SJCRH30 (cell line): ENCODE measurements at regions not wholly inside any gene's neighbourhood (a gene's known extent, or its start where the extent isn't known, plus 50 kb on each side); places are given as distances from the start of the nearest gene placed in this dataset.

ENCODE experiments used
- DNase-seq, 2 experiments: peaks; one replicate each; pipeline ENCODE4 v3.0.0-alpha.2; 2015 to 2020
- H3K27ac ChIP-seq: fragments of 250-450 bp; sonication (Bioruptor Pico); 2 replicates; pipeline ENCODE4 v1.5.1; 2020; ENCODE audit warnings: mild to moderate bottlenecking, moderate library complexity
- H3K27me3 ChIP-seq: fragments of 250-450 bp; sonication (Bioruptor Pico); 2 replicates; pipeline ENCODE4 v1.5.1; 2020; ENCODE audit warnings: mild to moderate bottlenecking, moderate library complexity
- H3K36me3 ChIP-seq: fragments of 250-450 bp; sonication (Bioruptor Pico); 2 replicates; pipeline ENCODE4 v1.5.1; 2020; ENCODE audit warnings: mild to moderate bottlenecking, moderate library complexity
- H3K4me1 ChIP-seq: fragments of 250-450 bp; sonication (Bioruptor Pico); 2 replicates; pipeline ENCODE4 v1.5.1; 2020; ENCODE audit warnings: mild to moderate bottlenecking, moderate library complexity
- H3K4me3 ChIP-seq: fragments of 250-450 bp; sonication (Bioruptor Pico); 2 replicates; pipeline ENCODE4 v1.5.1; 2020; ENCODE audit warnings: mild to moderate bottlenecking, moderate library complexity
- H3K9me3 ChIP-seq: fragments of 250-450 bp; sonication (Bioruptor Pico); replicated peaks from 2 replicates; pipeline ENCODE4 v1.5.1; 2020; ENCODE audit warnings: mild to moderate bottlenecking, moderate library complexity

DNA sequence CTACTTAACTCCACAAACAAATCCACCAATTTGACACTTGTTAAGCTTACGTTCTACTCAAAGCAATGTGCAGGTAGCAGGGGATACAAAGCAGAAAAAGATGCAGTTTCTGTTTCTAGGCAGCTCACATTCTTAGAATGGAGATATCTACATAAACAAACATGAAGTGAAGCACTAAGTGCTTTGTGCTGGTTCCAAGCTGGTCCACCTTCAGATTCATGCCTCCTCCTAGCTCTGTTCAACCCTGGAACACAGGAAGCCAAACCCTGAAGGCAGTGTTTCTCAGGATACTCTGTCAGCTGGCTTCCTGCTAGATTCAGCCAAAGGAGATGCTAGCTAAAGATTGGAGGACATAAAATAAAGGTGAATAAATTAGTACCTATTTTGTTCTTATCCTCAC, 55.3 kb upstream of the NOL4 start:
- no peak overlapping the region for H3K4me3 ChIP-seq
- no peaks in the 10 kb centered on the region for H3K9me3 ChIP-seq
- H3K36me3 ChIP-seq, result no peaks in the 10 kb centered on the region
- H3K27ac ChIP-seq, result no peak overlapping the region
- DNase-seq, result no peak
- H3K27me3 ChIP-seq, result no peaks in the 10 kb centered on the region
- H3K4me1 ChIP-seq, result no peaks in the 10 kb centered on the region

DNA sequence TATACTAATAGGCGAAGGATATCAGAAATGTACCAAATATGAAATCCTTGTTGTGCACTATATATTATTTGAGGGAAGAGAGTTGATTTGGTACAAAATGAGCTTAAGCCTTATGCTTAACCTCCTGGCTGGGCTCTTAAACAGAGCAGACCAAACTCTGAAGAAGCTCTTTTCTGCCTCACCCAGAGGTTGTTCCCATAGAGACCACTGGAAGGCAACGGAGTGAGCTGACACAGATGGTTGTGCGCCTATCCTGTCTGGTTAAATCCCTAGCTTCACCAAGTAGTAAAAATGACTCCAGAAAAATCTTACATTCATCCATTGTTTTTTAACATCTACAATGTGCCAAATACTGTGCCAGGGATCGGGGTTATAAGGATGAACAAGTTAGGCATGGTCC, 55.9 kb upstream of the NOL4 start:
- Histone ChIP-seq H3K4me1 (no peaks in the 10 kb centered on the region), H3K36me3 (no peaks in the 10 kb centered on the region), H3K9me3 (no peaks in the 10 kb centered on the region), H3K4me3 (no peak overlapping the region), H3K27ac (no peak overlapping the region), H3K27me3 (no peaks in the 10 kb centered on the region)
- no peak for DNase-seq

DNA sequence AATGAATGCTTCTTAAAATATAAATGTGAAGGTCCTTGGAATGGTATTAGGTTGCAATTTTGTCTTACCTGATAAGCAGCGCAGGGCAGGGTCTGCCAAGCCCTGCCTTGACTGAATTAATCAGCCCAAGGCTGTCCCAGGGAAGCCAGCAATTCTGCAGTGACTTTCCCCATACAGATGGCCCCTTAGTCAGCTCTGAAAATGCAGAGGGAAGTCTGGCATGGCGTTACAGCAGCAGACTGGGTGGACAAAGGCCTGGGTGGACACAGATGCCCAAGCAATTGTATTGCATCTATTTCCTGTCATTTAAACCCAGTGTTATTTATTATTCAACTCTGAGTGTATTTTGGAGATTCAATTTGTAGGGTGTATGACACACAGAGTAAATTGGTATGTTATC, 56.6 kb upstream of the NOL4 start:
- H3K27ac ChIP-seq, result no peak overlapping the region

DNA sequence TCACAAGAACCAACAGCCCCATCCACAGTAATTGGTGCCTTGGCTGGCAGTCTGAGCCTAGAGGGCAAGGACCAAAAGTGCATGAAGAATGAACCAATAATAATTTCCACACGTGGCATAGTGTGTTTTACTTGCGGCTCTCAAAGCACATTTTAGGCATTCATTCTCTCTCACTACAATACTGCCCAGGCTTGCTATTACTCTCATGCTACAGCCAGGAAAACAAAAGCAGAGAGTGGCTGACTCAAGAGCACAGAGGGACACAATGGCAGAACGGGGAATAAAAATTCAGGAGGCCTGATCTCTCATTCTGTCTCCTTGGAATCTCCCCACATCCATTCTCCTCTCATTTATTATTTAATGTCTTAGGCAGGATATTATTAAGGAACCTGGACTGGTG, 57.0 kb upstream of the NOL4 start:
- no peaks in the 10 kb centered on the region for H3K4me1 ChIP-seq
- DNase-seq, result no peak
- H3K27ac ChIP-seq, result no peak overlapping the region
- no peaks in the 10 kb centered on the region for H3K36me3 ChIP-seq
- no peaks in the 10 kb centered on the region for H3K9me3 ChIP-seq
- H3K4me3 ChIP-seq, result no peak overlapping the region
- H3K27me3 ChIP-seq, result no peaks in the 10 kb centered on the region

More for the DNA sequence above, 56.6 kb upstream of the NOL4 start:
- no peak for DNase-seq
- Histone ChIP-seq H3K36me3 (no peaks in the 10 kb centered on the region), H3K27me3 (no peaks in the 10 kb centered on the region), H3K4me3 (no peak overlapping the region), H3K9me3 (no peaks in the 10 kb centered on the region), H3K4me1 (no peaks in the 10 kb centered on the region)

DNA sequence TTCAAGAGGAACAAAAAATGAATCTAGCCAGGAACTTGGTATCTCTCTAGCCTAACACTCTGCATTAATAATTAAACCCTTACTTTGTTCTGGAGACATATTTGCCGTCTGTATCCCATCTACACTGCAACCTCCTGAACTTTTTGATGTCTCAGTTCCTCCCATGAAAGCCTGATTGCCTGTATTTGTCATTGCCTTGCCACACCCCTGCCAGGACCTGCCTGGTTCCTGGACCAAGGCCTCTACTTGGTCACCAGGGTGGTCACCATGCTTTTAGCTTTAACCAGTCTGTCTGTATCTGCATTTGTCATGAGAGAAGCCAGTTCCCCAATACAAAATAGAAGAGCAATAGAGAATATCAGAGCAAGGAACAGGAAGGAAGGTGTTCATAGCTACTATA, 58.8 kb upstream of the NOL4 start:
- no peaks in the 10 kb centered on the region for H3K4me1 ChIP-seq
- no peaks in the 10 kb centered on the region for H3K36me3 ChIP-seq
- H3K27ac ChIP-seq, result no peak overlapping the region
- H3K9me3 ChIP-seq, result no peaks in the 10 kb centered on the region
- no peaks in the 10 kb centered on the region for H3K27me3 ChIP-seq
- no peak overlapping the region for H3K4me3 ChIP-seq
- DNase-seq, result no peak

DNA sequence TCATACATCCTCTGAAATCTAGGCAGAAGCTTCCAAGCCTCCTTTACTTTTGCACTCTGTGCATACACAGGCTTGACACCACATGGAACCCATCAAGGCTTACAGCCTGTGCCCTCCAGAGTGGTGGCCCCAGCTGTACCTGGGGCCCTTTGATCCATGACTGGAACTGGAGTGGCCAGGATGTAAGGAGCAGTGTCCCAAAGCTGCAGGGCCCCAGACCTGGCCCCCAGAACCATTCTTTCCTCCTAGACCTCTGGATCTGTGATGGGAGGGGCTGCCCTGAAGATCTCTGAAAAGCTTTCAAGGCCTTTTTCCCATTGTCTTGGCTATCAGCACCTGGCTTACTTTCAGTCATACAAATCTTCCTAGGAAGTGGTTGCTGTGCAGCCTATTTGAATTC, 63.1 kb upstream of the NOL4 start:
- no peaks in the 10 kb centered on the region for H3K27me3 ChIP-seq
- no peaks in the 10 kb centered on the region for H3K4me1 ChIP-seq
- DNase-seq, result no peak
- no peaks in the 10 kb centered on the region for H3K36me3 ChIP-seq
- no peaks in the 10 kb centered on the region for H3K9me3 ChIP-seq
- no peak overlapping the region for H3K4me3 ChIP-seq
- H3K27ac ChIP-seq, result no peak overlapping the region

DNA sequence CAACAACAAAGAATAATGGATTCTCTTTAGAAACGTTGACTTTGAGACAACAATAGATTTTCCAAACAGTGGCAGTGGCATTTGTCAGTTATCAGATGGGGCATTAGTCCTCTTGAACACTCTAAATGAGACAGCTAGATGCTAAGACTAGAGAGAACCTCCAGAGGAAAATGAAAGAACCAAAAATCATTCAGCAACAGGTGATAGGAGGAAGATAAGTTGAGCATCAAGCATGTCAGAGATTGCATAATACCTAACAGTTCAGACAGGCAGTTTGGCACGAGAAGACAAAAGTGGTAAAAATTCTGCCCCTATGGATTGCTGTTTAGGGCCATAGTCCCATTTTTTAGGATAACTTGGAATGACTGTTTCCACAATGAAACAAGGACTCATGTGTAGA, 67.9 kb upstream of the NOL4 start:
- DNase-seq, result no peak
- no peaks in the 10 kb centered on the region for H3K36me3 ChIP-seq

DNA sequence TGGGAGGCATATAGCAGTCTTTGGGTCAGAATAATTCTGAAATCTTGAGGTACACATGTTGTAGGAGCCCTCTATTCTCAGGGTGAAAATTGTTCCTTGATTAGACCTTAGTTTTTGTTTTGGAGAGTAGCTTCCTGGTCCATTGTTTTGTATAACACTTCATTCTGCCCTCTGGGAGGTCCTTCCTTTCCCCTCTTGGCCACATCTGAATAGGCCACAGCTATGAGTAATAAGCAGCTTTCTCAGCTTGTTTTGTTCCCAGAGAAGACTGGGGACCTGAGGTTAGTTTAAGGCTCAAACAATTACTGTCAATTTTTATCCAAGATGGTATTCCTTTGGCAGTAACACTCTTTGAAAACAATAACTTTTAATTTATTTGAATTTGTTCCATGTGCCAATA, 72.6 kb upstream of the NOL4 start:
- Histone ChIP-seq H3K36me3 (no peaks in the 10 kb centered on the region), H3K27me3 (no peaks in the 10 kb centered on the region), H3K4me1 (no peaks in the 10 kb centered on the region), H3K4me3 (no peak overlapping the region), H3K27ac (no peak overlapping the region), H3K9me3 (no peaks in the 10 kb centered on the region)
- DNase-seq, result no peak

More for the DNA sequence above, 67.9 kb upstream of the NOL4 start:
- Histone ChIP-seq H3K27ac (no peak overlapping the region), H3K4me1 (no peaks in the 10 kb centered on the region), H3K4me3 (no peak overlapping the region), H3K9me3 (no peaks in the 10 kb centered on the region), H3K27me3 (no peaks in the 10 kb centered on the region)

DNA sequence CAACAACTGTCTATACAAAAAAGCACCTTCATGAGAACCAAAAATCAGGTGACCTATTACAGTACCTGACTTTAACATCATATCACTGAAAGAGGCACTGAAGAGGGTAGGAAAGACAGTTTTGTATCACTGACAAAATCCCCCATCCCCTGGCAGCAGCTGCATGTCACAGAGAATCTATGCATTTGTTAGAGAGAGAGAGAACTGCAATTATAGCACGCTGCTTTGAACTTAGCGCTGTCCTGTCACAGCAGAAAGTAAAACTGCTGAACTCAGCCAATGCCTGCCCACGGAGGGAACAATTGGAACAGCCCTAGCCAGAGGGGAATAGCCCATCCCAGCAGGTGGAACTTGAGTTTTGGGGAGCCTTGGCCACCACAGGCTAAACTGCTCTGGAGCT, 75.1 kb upstream of the NOL4 start:
- H3K9me3 ChIP-seq, result no peaks in the 10 kb centered on the region
- no peak overlapping the region for H3K27ac ChIP-seq
- DNase-seq, result no peak
- H3K36me3 ChIP-seq, result no peaks in the 10 kb centered on the region
- no peak overlapping the region for H3K4me3 ChIP-seq
- H3K4me1 ChIP-seq, result no peaks in the 10 kb centered on the region
- no peaks in the 10 kb centered on the region for H3K27me3 ChIP-seq

DNA sequence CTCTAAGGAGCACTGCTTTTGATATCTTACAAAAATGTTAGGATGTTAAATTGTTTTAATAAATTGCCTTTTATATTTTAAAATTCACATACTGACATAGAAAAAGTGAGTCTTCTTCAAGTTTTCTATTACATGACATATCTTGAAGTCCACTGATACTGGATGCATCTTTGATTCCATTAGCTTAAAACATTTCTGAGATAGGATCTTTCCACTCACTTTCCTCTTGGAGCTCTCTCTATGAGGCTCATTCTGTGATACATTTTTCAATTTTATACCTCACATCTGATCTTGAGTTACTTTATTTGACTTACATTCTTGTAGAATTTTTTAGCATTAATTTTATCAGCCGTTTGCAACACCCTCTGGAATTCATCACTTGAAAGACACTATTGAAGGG, 86.8 kb upstream of the NOL4 start:
- no peak for DNase-seq
- Histone ChIP-seq H3K4me3 (no peak overlapping the region), H3K9me3 (no peaks in the 10 kb centered on the region), H3K36me3 (no peaks in the 10 kb centered on the region), H3K27ac (no peak overlapping the region), H3K4me1 (no peaks in the 10 kb centered on the region), H3K27me3 (no peaks in the 10 kb centered on the region)

DNA sequence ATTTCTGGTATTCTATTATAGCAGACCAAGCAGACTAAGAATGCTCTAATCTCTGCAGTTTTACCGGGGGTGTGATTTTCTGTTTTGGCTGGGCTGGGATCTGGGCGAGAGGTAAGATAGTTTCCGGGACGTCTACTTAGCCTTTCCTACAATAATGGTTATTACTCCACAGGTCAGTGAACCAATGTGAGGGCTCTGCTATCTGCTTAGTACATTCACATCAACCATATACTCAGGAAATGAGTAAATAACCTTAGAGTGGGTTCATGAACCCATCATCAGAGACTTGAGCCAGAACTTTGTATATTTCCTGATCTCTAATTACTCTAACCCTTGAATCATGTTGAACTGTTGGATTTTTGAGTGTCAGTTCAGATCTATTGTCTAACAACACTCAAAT, 90.1 kb upstream of the NOL4 start:
- no peak for DNase-seq
- Histone ChIP-seq H3K27me3 (no peaks in the 10 kb centered on the region), H3K27ac (no peak overlapping the region), H3K4me1 (no peaks in the 10 kb centered on the region), H3K36me3 (no peaks in the 10 kb centered on the region), H3K4me3 (no peak overlapping the region), H3K9me3 (no peaks in the 10 kb centered on the region)

DNA sequence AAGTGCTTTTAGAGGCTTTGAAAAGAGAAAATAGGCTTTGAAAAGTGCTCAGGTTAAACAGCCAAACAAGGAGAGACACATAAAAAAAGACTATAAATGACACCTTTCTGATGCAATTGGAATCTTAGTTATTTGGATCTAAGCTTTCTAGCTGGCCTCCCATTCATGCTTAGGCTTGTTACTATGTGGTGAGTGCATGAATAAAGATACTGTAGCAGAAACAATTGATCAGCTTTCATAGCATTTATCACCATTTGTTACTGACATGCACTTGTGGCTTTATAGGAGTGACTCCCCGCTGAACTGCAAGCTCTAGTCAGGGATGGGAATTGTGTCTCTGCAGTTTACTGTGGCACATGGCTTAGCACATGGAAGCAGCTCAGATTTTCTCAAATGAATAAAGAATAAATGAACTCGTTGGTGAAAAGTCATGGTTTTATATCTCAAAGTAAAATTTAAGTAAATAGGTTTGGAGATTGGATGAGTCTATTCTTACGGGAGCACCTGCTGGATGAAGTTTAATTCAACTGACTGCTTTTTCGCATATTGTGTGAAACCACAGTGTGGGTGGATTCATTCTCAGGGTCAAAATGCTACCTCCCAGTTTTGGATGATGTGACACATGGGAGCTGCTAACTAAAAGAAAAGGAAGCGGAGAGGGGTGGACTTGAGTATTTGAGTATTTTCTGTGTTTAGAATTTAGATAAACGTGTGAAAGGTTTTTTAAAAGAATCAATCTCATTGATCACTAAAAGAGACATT, 91.1 kb upstream of the NOL4 start:
- Histone ChIP-seq H3K4me1 (no peaks in the 10 kb centered on the region), H3K27ac (no peak overlapping the region), H3K9me3 (no peaks in the 10 kb centered on the region), H3K4me3 (no peak overlapping the region), H3K27me3 (no peaks in the 10 kb centered on the region), H3K36me3 (no peaks in the 10 kb centered on the region)
- no peak for DNase-seq

DNA sequence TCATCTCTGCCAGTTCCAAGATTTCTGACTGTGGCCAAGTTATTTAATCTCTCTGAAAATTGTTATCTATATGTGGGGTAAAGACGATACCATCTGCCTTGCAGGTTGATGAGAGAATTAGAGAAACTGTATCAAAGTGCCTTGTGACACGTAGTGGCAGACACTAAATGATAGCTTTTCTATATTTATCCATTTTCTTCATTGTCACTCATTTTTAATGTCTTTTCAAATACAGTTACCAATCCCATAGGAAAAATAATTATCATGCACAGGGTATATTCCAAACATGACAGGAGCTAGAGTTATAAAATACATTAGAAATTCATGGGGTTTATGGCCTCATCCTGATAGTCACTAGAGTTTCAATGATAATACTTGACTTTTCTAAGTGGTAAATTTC, 95.6 kb upstream of the NOL4 start:
- Histone ChIP-seq H3K4me3 (no peak overlapping the region), H3K4me1 (no peaks in the 10 kb centered on the region), H3K36me3 (no peaks in the 10 kb centered on the region), H3K27ac (no peak overlapping the region), H3K9me3 (no peaks in the 10 kb centered on the region), H3K27me3 (no peaks in the 10 kb centered on the region)
- DNase-seq, result no peak

DNA sequence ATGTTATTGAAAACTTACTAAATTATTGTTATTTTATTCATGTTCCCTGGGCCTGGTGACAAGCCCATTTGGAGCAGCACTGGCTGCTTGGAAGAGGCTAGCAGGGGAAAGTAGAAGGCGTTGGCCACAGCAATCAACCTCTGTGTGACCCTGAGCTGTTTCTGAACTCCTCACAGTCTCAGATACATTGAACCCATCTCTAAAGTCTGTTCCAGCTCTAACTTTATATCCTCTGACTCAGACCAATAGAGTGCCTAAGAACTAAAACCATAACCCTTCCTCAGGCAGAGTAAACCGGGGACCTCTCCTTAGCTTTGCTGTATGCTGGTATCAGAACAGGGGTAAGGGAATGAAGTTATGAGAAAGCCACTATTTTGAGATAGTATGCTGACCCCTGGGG, 96.4 kb upstream of the NOL4 start:
- Histone ChIP-seq H3K9me3 (no peaks in the 10 kb centered on the region), H3K4me1 (no peaks in the 10 kb centered on the region), H3K27ac (no peak overlapping the region), H3K27me3 (no peaks in the 10 kb centered on the region), H3K4me3 (no peak overlapping the region), H3K36me3 (no peaks in the 10 kb centered on the region)
- DNase-seq, result no peak

DNA sequence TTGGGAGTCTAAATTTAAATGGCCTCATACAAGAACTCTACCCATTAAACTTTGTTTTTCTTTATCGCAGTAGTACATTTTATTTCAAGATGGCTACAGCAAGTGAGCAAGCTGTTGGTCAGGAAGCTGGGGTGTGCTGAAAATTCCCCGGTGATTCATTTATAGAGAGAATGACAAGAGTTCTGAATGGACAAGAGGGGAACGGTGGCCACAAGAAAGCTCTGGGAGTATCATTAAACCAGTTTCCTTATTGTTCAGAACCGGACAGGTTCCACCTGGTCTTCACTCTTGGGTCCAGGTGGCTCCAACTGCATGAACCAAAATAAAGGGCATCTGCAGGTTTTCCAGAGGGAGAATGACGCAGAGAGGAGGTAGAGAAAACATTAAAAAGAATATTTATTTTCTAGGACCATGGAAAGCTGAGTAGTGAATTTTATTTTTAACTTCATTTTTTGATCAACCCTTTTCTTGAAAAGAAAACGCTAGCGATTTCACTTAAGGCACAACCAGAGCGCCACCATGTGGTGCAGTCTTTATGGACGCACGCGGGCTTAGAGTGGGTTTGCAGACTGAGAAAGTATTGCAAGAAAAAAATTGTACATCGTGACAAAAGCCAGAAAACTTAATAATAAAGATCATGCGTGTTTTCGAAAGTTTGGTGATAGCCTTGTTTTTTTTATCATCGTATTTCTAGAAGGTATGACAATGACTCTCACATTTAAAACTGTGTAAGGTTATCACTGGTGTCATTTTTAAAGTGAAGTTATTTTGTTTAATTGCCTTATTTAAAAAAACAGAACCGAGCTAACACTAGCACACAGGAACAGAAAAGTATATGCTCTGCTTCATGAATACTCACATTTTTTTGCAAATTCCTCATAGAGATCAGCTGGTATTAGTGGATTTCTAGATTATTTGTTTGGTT, 97.9 kb upstream of the NOL4 start:
- Histone ChIP-seq H3K4me3 (no peak overlapping the region), H3K9me3 (no peaks in the 10 kb centered on the region), H3K27me3 (no peaks in the 10 kb centered on the region), H3K36me3 (no peaks in the 10 kb centered on the region), H3K4me1 (no peaks in the 10 kb centered on the region), H3K27ac (no peak overlapping the region)
- DNase-seq, result peak; percentile 8 to 59
